GM18505 (cell line): ENCODE measurements at regions not wholly inside any gene's neighbourhood (a gene's known extent, or its start where the extent isn't known, plus 50 kb on each side); places are given as distances from the start of the nearest gene placed in this dataset.
"Not testable (repeated sequence)": the region's sequence is repeated elsewhere in the genome, so short reads cannot be mapped to it uniquely, and the experiment has no call there.

Experiments
- ATAC-seq: cut with Tn5 transposase; IDR thresholded peaks from one replicate; pipeline ENCODE4 v1.9.1; 2021; ENCODE audit not compliant: unreplicated experiment
- POLR2A ChIP-seq: IDR thresholded peaks from 4 replicates; pipeline ENCODE4 v1.6.1; 2011; ENCODE audit warnings: borderline replicate concordance; ENCODE audit not compliant: insufficient read depth, insufficient read length; ENCODE audit errors: extremely low read depth

GRCh38 chr14:81737938-81738337 lies 204.3 kb upstream of the SEL1L start:
- ATAC-seq: no peak
- no peak for TF ChIP-seq POLR2A

- TF ChIP-seq POLR2A: no peak
- no peak for ATAC-seq
Measured at GRCh38 chr14:81738946-81739659, 205.4 kb upstream of the SEL1L start.

GRCh38 chr14:81743605-81744004 lies 210.0 kb upstream of the SEL1L start:
- ATAC-seq: no peak
- no peak for TF ChIP-seq POLR2A

GRCh38 chr14:81751198-81751597 lies 217.5 kb upstream of the SEL1L start:
- ATAC-seq: no peak
- no peak for TF ChIP-seq POLR2A

- TF ChIP-seq POLR2A: no peak
- ATAC-seq: no peak
Measured at GRCh38 chr14:81759541-81759940, 225.9 kb upstream of the SEL1L start.

GRCh38 chr14:81765651-81766275 lies 232.1 kb upstream of the SEL1L start:
- ATAC-seq: no peak
- TF ChIP-seq POLR2A: no peak

GRCh38 chr14:81766321-81766915 lies 232.8 kb upstream of the SEL1L start:
- no peak for TF ChIP-seq POLR2A
- ATAC-seq: no peak

GRCh38 chr14:81767266-81767995 lies 233.8 kb upstream of the SEL1L start:
- no peak for ATAC-seq
- TF ChIP-seq POLR2A: no peak

- no peak for ATAC-seq
- no peak for TF ChIP-seq POLR2A
Measured at GRCh38 chr14:81771651-81772275, 238.1 kb upstream of the SEL1L start.

- ATAC-seq: no peak
- TF ChIP-seq POLR2A: no peak
Measured at GRCh38 chr14:81772381-81772780, 238.7 kb upstream of the SEL1L start.

GRCh38 chr14:81776531-81776930 lies 242.9 kb upstream of the SEL1L start:
- no peak for ATAC-seq
- no peak for TF ChIP-seq POLR2A

- not testable (repeated sequence) for ATAC-seq
Measured at GRCh38 chr14:81781798-81782197, 248.1 kb upstream of the SEL1L start.

- no peak for TF ChIP-seq POLR2A
- no peak for ATAC-seq
Measured at GRCh38 chr14:81784084-81784483, 250.4 kb upstream of the SEL1L start.
